ENCODE measurements at regions not wholly inside any gene's neighbourhood (a gene's known extent, or its start where the extent isn't known, plus 50 kb on each side); places are given as distances from the start of the nearest gene placed in this dataset.

DNA sequence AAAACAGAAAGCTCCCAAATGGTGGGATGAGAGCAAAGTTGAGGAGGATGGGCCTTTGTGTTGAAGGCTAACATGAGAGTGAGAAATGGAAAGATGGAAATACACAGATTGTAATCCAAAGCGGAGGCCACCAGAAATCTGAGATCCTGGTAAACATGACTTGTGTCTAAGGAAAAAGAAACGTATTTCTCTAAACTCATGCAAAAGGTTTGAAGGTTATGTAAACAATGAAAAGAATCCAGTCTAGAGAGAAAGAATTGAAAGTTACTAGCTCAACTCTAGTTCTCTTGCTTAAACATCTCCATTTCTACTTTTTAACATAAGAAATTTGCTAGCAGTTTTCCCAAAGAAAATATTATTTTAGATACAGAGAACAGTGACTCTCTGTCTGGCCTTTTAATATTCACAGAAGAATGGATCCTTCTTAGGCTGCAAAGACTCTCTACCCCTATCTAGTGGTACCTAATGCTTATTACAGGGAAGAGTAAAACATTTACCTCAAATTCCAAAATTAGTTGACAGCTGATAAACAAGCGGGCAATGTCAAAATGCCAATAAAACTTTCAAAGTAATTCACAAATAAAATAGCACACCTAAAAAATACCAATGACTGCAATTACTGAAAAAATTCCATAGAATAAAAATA, 75.8 kb upstream of the SOX5 start:
- H3K27me3 Mint-ChIP-seq, result no peaks in the 10 kb centered on the region

GRCh38 chr12:24023081-24023480, 73.6 kb upstream of the SOX5 start:
- H3K36me3 Mint-ChIP-seq (ENCODE audit: low read depth), result no peaks in the 10 kb centered on the region
- H3K4me3 Mint-ChIP-seq, result no peak overlapping the region
- no peaks in the 10 kb centered on the region for H3K4me1 Mint-ChIP-seq (ENCODE audit: low read depth)
- H3K27ac Mint-ChIP-seq, result no peak overlapping the region
- H3K27me3 Mint-ChIP-seq, result no peaks in the 10 kb centered on the region
- no peak for DNase-seq
- no peaks in the 10 kb centered on the region for H3K9me3 Mint-ChIP-seq

More for the DNA sequence above, 75.8 kb upstream of the SOX5 start:
- Mint-ChIP-seq H3K36me3 (ENCODE audit: low read depth) (no peaks in the 10 kb centered on the region), H3K9me3 (no peaks in the 10 kb centered on the region), H3K4me1 (ENCODE audit: low read depth) (no peaks in the 10 kb centered on the region), H3K27ac (no peak overlapping the region), H3K4me3 (no peak overlapping the region)
- DNase-seq, result no peak

DNA sequence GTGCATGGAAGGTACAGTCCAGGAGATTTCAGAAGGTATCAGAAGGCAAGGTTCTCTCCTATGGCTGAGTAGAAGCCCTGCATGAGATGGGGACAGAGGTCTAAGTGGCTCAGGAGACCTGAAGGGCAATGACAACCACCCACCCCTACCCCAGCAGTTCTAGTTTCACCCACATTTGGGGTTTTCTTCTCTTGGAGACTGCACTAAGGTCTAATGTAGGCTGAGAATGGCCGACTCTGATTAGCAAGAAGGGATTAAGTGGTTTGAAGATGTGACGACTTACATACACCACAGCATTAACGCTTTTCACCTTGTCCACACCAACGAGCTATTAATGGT, 71.7 kb upstream of the SOX5 start:
- Mint-ChIP-seq H3K27me3 (no peaks in the 10 kb centered on the region), H3K9me3 (no peaks in the 10 kb centered on the region), H3K36me3 (ENCODE audit: low read depth) (no peaks in the 10 kb centered on the region), H3K27ac (no peak overlapping the region), H3K4me3 (no peak overlapping the region), H3K4me1 (ENCODE audit: low read depth) (no peaks in the 10 kb centered on the region)
- DNase-seq, result no peak

GRCh38 chr12:24020397-24021163, 71.1 kb upstream of the SOX5 start:
- DNase-seq, result no peak
- Mint-ChIP-seq H3K9me3 (no peaks in the 10 kb centered on the region), H3K27ac (no peak overlapping the region), H3K4me1 (ENCODE audit: low read depth) (no peaks in the 10 kb centered on the region), H3K27me3 (no peaks in the 10 kb centered on the region), H3K4me3 (no peak overlapping the region), H3K36me3 (ENCODE audit: low read depth) (no peaks in the 10 kb centered on the region)

DNA sequence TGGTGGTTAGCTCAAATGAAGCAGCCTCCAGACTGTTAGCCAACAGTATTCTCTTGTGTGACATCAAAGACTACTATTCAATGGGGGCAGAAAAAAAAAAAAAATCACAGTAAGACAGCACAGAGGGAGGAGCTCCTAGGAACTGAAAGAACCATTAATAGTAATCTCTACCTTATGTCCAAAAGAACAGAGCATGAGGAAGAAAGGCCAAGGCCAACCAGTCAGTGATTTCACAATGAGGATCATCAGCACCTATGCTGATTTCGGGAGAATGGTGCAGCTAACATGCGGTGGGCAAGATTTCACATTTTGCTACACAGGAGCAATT, 66.3 kb upstream of the SOX5 start:
- no peak overlapping the region for H3K4me3 Mint-ChIP-seq
- H3K27ac Mint-ChIP-seq, result no peak overlapping the region
- no peaks in the 10 kb centered on the region for H3K9me3 Mint-ChIP-seq
- no peaks in the 10 kb centered on the region for H3K36me3 Mint-ChIP-seq (ENCODE audit: low read depth)
- no peaks in the 10 kb centered on the region for H3K4me1 Mint-ChIP-seq (ENCODE audit: low read depth)
- no peaks in the 10 kb centered on the region for H3K27me3 Mint-ChIP-seq
- DNase-seq, result no peak

- Mint-ChIP-seq H3K36me3 (ENCODE audit: low read depth) (no peaks in the 10 kb centered on the region), H3K9me3 (no peaks in the 10 kb centered on the region), H3K27ac (no peak overlapping the region), H3K4me1 (ENCODE audit: low read depth) (no peaks in the 10 kb centered on the region), H3K4me3 (no peak overlapping the region), H3K27me3 (no peaks in the 10 kb centered on the region)
- DNase-seq, result no peak
These were observed 65.7 kb upstream of the SOX5 start for GRCh38 chr12:24014915-24015832.

DNA sequence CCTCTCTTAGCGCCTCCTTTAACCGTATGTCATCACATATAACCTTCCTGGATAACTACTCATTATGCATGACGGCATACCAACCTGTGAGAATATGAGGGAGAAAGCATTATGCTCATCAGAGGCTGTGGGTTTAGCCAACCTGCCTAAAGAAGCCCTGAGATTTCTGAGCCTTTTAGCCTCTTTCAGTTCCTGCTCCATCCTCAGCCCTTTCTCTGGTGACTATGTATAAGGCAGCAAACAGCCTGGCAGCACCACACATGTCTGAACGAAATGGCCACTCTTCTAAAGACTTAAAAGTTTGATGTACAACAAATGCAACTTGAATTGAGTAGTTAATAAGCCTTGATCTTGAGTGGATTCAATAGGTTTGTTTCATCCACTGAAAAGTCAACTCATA, 64.8 kb upstream of the SOX5 start:
- Mint-ChIP-seq H3K36me3 (ENCODE audit: low read depth) (no peaks in the 10 kb centered on the region), H3K9me3 (no peaks in the 10 kb centered on the region), H3K27me3 (no peaks in the 10 kb centered on the region), H3K4me3 (no peak overlapping the region), H3K4me1 (ENCODE audit: low read depth) (no peaks in the 10 kb centered on the region), H3K27ac (no peak overlapping the region)
- DNase-seq, result no peak

DNA sequence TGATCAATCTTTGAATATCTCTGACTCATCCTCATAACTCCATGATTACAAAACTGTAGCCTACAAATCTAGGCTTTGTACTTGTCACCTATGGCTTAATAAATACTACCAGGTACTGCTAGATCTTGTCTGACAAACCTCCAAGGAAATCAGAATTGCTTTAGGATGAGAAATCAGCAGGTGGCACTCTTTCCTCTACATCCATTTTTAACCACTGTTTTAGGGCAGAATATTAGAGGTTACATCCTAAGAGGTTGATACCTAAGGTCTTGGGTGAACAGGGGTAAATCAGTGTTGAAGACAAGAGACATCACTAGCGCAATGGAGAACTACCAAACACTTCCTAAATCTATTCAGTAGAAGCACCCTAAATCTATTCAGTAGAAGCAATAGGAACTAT, 63.1 kb upstream of the SOX5 start:
- H3K4me1 Mint-ChIP-seq (ENCODE audit: low read depth), result no peaks in the 10 kb centered on the region
- H3K4me3 Mint-ChIP-seq, result no peak overlapping the region
- no peaks in the 10 kb centered on the region for H3K27me3 Mint-ChIP-seq
- no peaks in the 10 kb centered on the region for H3K36me3 Mint-ChIP-seq (ENCODE audit: low read depth)
- no peaks in the 10 kb centered on the region for H3K9me3 Mint-ChIP-seq
- no peak overlapping the region for H3K27ac Mint-ChIP-seq
- no peak for DNase-seq

- no peak overlapping the region for H3K27ac Mint-ChIP-seq
- no peaks in the 10 kb centered on the region for H3K4me1 Mint-ChIP-seq (ENCODE audit: low read depth)
- DNase-seq, result no peak
- H3K36me3 Mint-ChIP-seq (ENCODE audit: low read depth), result no peaks in the 10 kb centered on the region
- no peaks in the 10 kb centered on the region for H3K9me3 Mint-ChIP-seq
- H3K27me3 Mint-ChIP-seq, result no peaks in the 10 kb centered on the region
- no peak overlapping the region for H3K4me3 Mint-ChIP-seq
These were observed 62.5 kb upstream of the SOX5 start for GRCh38 chr12:24011927-24012507.

GRCh38 chr12:24008166-24008565, 58.7 kb upstream of the SOX5 start:
- Mint-ChIP-seq H3K27me3 (no peaks in the 10 kb centered on the region), H3K4me3 (no peak overlapping the region), H3K36me3 (ENCODE audit: low read depth) (no peaks in the 10 kb centered on the region), H3K9me3 (no peaks in the 10 kb centered on the region), H3K27ac (no peak overlapping the region), H3K4me1 (ENCODE audit: low read depth) (no peaks in the 10 kb centered on the region)
- DNase-seq, result no peak
